ENCODE measurements at regions not wholly inside any gene's neighbourhood (a gene's known extent, or its start where the extent isn't known, plus 50 kb on each side); places are given as distances from the start of the nearest gene placed in this dataset.
A peak's percentile ranks its signal among the peaks of the same experiment; 100 is the strongest.
"Not testable (repeated sequence)": the region's sequence is repeated elsewhere in the genome, so short reads cannot be mapped to it uniquely, and the experiment has no call there.

GRCh38 chr5:60162441-60162840 lies 268.9 kb upstream of the PDE4D start:
- DNase-seq = no peak

- peak; percentile 20 for DNase-seq
Observed at GRCh38 chr5:60161340-60161934, 267.9 kb upstream of the PDE4D start.

- no peak for DNase-seq
Observed at GRCh38 chr5:60149081-60149480, 255.6 kb upstream of the PDE4D start.

GRCh38 chr5:60148366-60148765 lies 254.8 kb upstream of the PDE4D start:
- DNase-seq = no peak

- no peak for DNase-seq
Observed at GRCh38 chr5:60147791-60148190, 254.3 kb upstream of the PDE4D start.

- DNase-seq = no peak
Observed at GRCh38 chr5:60143942-60144549, 250.5 kb upstream of the PDE4D start.

GRCh38 chr5:60141119-60141518 lies 247.6 kb upstream of the PDE4D start:
- DNase-seq = no peak

- DNase-seq = no peak
Observed at GRCh38 chr5:60136841-60137240, 243.3 kb upstream of the PDE4D start.

- DNase-seq = no peak
Observed at GRCh38 chr5:60131504-60131903, 238.0 kb upstream of the PDE4D start.

- no peak for DNase-seq
Observed at GRCh38 chr5:60125636-60126035, 232.1 kb upstream of the PDE4D start.

GRCh38 chr5:60102961-60103693 lies 209.6 kb upstream of the PDE4D start:
- no peak for DNase-seq

- DNase-seq = no peak
Observed at GRCh38 chr5:60101573-60101972, 208.0 kb upstream of the PDE4D start.

- DNase-seq = no peak
Observed at GRCh38 chr5:60092671-60093422, 199.3 kb upstream of the PDE4D start.

- no peak for DNase-seq
Observed at GRCh38 chr5:60086583-60086982, 193.1 kb upstream of the PDE4D start.

GRCh38 chr5:60084226-60084625 lies 190.7 kb upstream of the PDE4D start:
- no peak for DNase-seq

- DNase-seq = no peak
Observed at GRCh38 chr5:60077292-60077691, 183.8 kb upstream of the PDE4D start.

- no peak for DNase-seq
Observed at GRCh38 chr5:60076746-60077145, 183.2 kb upstream of the PDE4D start.

- no peak for DNase-seq
Observed at GRCh38 chr5:60066502-60066901, 173.0 kb upstream of the PDE4D start.

GRCh38 chr5:60060389-60060788 lies 166.9 kb upstream of the PDE4D start:
- no peak for DNase-seq

GRCh38 chr5:60056191-60056590 lies 162.7 kb upstream of the PDE4D start:
- no peak for DNase-seq

GRCh38 chr5:60055168-60055567 lies 161.6 kb upstream of the PDE4D start:
- DNase-seq = no peak

GRCh38 chr5:60041996-60042664 lies 148.6 kb upstream of the PDE4D start:
- not testable (repeated sequence) for DNase-seq

GRCh38 chr5:60041508-60041907 lies 148.0 kb upstream of the PDE4D start:
- not testable (repeated sequence) for DNase-seq
